GM10266 (cell line): ENCODE measurements at regions not wholly inside any gene's neighbourhood (a gene's known extent, or its start where the extent isn't known, plus 50 kb on each side); places are given as distances from the start of the nearest gene placed in this dataset.

Source experiments
- DNase-seq: peaks from one replicate; pipeline ENCODE4 v3.0.0; 2012; ENCODE audit errors: extremely low spot score
- TF ChIP-seq, protein P1 (sequence below): IDR thresholded peaks from 2 replicates; pipeline ENCODE4 v1.5.1; 2012; ENCODE audit warnings: mild to moderate bottlenecking, low read depth; ENCODE audit not compliant: control insufficient read depth, insufficient read depth; ENCODE audit errors: missing control alignments

DNA sequence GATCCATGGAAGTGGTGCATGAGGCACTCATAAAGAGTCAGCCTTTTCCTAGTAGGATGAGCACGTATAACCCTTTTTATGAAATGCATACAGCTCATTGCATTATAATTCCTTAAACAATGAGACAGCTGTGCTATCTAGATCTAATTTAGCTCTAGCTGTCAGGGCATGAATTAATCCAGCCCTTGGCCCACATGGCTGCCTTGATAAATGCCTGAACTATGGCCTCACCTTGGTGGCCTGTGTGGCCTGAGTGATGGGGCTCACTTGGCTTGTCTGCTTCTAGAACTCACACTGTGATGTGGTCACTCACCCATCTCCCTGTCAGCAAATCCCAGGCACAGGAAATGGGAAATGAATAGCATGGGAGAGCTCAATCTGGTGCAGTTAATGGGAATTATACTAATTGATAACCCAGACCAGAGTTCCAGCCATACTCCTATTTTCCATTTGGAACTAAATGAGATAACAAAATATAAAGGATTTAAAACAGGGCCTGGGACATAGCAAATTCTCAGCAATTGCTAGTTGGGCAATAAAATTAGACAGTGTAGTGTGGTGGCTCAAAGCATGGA is 153.6 kb downstream of the HS3ST2 start:
- DNase-seq = no peak
- TF ChIP-seq, protein P1, sequence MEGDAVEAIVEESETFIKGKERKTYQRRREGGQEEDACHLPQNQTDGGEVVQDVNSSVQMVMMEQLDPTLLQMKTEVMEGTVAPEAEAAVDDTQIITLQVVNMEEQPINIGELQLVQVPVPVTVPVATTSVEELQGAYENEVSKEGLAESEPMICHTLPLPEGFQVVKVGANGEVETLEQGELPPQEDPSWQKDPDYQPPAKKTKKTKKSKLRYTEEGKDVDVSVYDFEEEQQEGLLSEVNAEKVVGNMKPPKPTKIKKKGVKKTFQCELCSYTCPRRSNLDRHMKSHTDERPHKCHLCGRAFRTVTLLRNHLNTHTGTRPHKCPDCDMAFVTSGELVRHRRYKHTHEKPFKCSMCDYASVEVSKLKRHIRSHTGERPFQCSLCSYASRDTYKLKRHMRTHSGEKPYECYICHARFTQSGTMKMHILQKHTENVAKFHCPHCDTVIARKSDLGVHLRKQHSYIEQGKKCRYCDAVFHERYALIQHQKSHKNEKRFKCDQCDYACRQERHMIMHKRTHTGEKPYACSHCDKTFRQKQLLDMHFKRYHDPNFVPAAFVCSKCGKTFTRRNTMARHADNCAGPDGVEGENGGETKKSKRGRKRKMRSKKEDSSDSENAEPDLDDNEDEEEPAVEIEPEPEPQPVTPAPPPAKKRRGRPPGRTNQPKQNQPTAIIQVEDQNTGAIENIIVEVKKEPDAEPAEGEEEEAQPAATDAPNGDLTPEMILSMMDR = no peak
